HepG2 (cell line): ENCODE measurements at regions not wholly inside any gene's neighbourhood (a gene's known extent, or its start where the extent isn't known, plus 50 kb on each side); places are given as distances from the start of the nearest gene placed in this dataset.

ENCODE experiments used
- ATAC-seq: fragments of 200-7000 bp; cut with Tn5 transposase; 3 replicates; pipeline ENCODE4 v1.9.1; 2020; ENCODE audit warnings: mild to moderate bottlenecking, moderate library complexity
- BruUV-seq: library from RNA; stranded (reverse); fragments of 400-500 nt; replicated peaks from 2 replicates; lab custom pipeline; 2021; lab: Mats Ljungman, UMichigan
- CTCF ChIA-PET: fragments of 300-600 bp; formaldehyde crosslinking; extraction: SDS; loops from one replicate; lab custom pipeline; 2021; ENCODE audit warnings: low total read pairs, inconsistent platforms, low intra/inter-chr PET ratio; lab: Yijun Ruan, JAX
- POLR2A ChIA-PET: fragments of 350-600 bp; sonication (Branson Sonifier 250); formaldehyde crosslinking; loops from one replicate; lab custom pipeline; 2020; ENCODE audit warnings: antibody characterized with exemption, inconsistent platforms; lab: Yijun Ruan, JAX
- DNase-seq: peaks from one replicate; pipeline ENCODE4 v3.0.0-alpha.2; 2015; ENCODE audit warnings: low spot score
- FAIRE-seq: peaks from 3 replicates; lab custom pipeline; 2011; peaks lifted over from hg19 to GRCh38; lab: Jason Lieb, UNC
- H2AFZ ChIP-seq: one replicate; pipeline ENCODE4 v1.6.1; 2011; ENCODE audit warnings: low read length, inconsistent platforms
- H3K27ac ChIP-seq: fragments of 300-600 bp; 3 replicates; pipeline ENCODE4 v1.8.0; 2011; ENCODE audit warnings: mixed run types, mild to moderate bottlenecking, mixed read lengths, low read length, inconsistent platforms; ENCODE audit not compliant: insufficient read depth; ENCODE audit errors: extremely low read length
- H3K27me3 ChIP-seq, 2 experiments: fragments of 200-600 bp in 1 of 2; 2 replicates in 1 of 2; 3 replicates in 1 of 2; pipeline versions ENCODE4 v1.6.0 to v1.8.0; 2011; ENCODE audit warnings: low read length in 2 of 2, mild to moderate bottlenecking in 2 of 2, moderate library complexity in 2 of 2, inconsistent platforms in 1 of 2; ENCODE audit not compliant: insufficient read depth in 2 of 2, control insufficient read depth in 1 of 2
- H3K36me3 ChIP-seq, 2 experiments: fragments of 200-600 bp in 1 of 2; replicated peaks in 1 of 2; 2 replicates in 1 of 2; 3 replicates in 1 of 2; pipeline versions ENCODE4 v1.5.1 to v1.8.0; 2011; ENCODE audit warnings: low read length in 2 of 2, inconsistent platforms in 1 of 2; ENCODE audit not compliant: insufficient read depth in 2 of 2, control insufficient read depth in 1 of 2
- H3K4me1 ChIP-seq: 2 replicates; pipeline ENCODE4 v1.5.1; 2012; ENCODE audit warnings: low read length, inconsistent platforms; ENCODE audit not compliant: insufficient read depth
- H3K4me2 ChIP-seq: 2 replicates; pipeline ENCODE4 v1.6.0; 2011; ENCODE audit warnings: low read depth, low read length, inconsistent platforms
- H3K4me3 ChIP-seq, 3 experiments: fragments of 200-600 bp in 1 of 3; sonication (generic), shearing (Covaris generic) in 1 of 3; replicated peaks in 1 of 3; 2 replicates each; pipeline ENCODE4 v1.5.1; 2011 to 2016; ENCODE audit warnings: low read length in 3 of 3, inconsistent platforms in 2 of 3, low read depth in 2 of 3, mild to moderate bottlenecking in 2 of 3, control low read depth in 1 of 3, mixed read lengths in 1 of 3; ENCODE audit not compliant: insufficient read depth in 1 of 3
- H3K79me2 ChIP-seq: one replicate; pipeline ENCODE4 v1.6.1; 2011; ENCODE audit warnings: low read length, inconsistent platforms; ENCODE audit not compliant: insufficient read depth
- H3K9ac ChIP-seq: 2 replicates; pipeline ENCODE4 v1.6.0; 2011; ENCODE audit warnings: mild to moderate bottlenecking, low read depth, low read length, inconsistent platforms; ENCODE audit not compliant: insufficient read depth
- H3K9me3 ChIP-seq: 2 replicates; pipeline ENCODE4 v1.5.1; 2012; ENCODE audit warnings: mild to moderate bottlenecking, low read length
- H4K20me1 ChIP-seq: 2 replicates; pipeline ENCODE4 v1.6.0; 2011; ENCODE audit warnings: inconsistent platforms, mild to moderate bottlenecking, low read length, moderate library complexity; ENCODE audit not compliant: insufficient read depth
- ATAD3A ChIP-seq: sonication (generic); formaldehyde crosslinking; IDR thresholded peaks from 2 replicates; pipeline ENCODE4 v1.4.0; 2020; ENCODE audit warnings: missing genetic modification reagents
- EHMT2 ChIP-seq: fragments of 200-600 bp; sonication (generic); IDR thresholded peaks from 2 replicates; pipeline ENCODE4 v1.7.0; 2017; ENCODE audit warnings: antibody characterized with exemption, low read depth, low read length, borderline replicate concordance
- FOXJ3 ChIP-seq: sonication (generic); formaldehyde crosslinking; IDR thresholded peaks from 2 replicates; pipeline ENCODE4 v1.4.0; 2020; ENCODE audit warnings: missing genetic modification reagents, mild to moderate bottlenecking, borderline replicate concordance
- HNRNPK ChIP-seq: fragments of 200-400 bp; formaldehyde crosslinking; IDR thresholded peaks from 2 replicates; pipeline ENCODE4 v1.6.1; 2018; ENCODE audit warnings: low read length, low read depth, moderate library complexity, mild to moderate bottlenecking; ENCODE audit not compliant: poor library complexity, severe bottlenecking
- LBX2 ChIP-seq: sonication (generic); formaldehyde crosslinking; IDR thresholded peaks from 2 replicates; pipeline ENCODE4 v1.5.0; 2020; ENCODE audit warnings: missing genetic modification reagents, mild to moderate bottlenecking, borderline replicate concordance
- MAFF ChIP-seq: IDR thresholded peaks from 2 replicates; pipeline ENCODE4 v1.6.1; 2011; ENCODE audit warnings: low read depth, low read length, improper control_type of control experiment
- MAFK ChIP-seq, 2 experiments: IDR thresholded peaks in 1 of 2; conservative IDR thresholded peaks in 1 of 2; 2 replicates each; pipeline ENCODE4 v1.6.1; 2011; ENCODE audit warnings: improper control_type of control experiment in 2 of 2, low read length in 2 of 2
- SOX5 ChIP-seq: IDR thresholded peaks from 2 replicates; pipeline ENCODE4 v1.6.1; 2016; ENCODE audit warnings: borderline replicate concordance
- WIZ ChIP-seq: sonication (generic); formaldehyde crosslinking; IDR thresholded peaks from 2 replicates; pipeline ENCODE4 v1.5.1; 2020; ENCODE audit warnings: mild to moderate bottlenecking, missing genetic modification reagents
- ZNF460 ChIP-seq: sonication (generic); formaldehyde crosslinking; IDR thresholded peaks from 2 replicates; pipeline ENCODE4 v1.5.1; 2020; ENCODE audit warnings: missing genetic modification reagents, mild to moderate bottlenecking, borderline replicate concordance
- ZNF550 ChIP-seq: sonication (generic); formaldehyde crosslinking; IDR thresholded peaks from 2 replicates; pipeline ENCODE4 v1.4.0; 2020; ENCODE audit warnings: mild to moderate bottlenecking, missing genetic modification reagents, borderline replicate concordance
- ZNF570 ChIP-seq: sonication (generic); formaldehyde crosslinking; IDR thresholded peaks from 2 replicates; pipeline ENCODE4 v1.4.0; 2020; ENCODE audit warnings: mild to moderate bottlenecking, missing genetic modification reagents, borderline replicate concordance
- WGBS: methylation state at CpG from one replicate; pipeline ENCODE4 v1.1.6; 2017; ENCODE audit warnings: low lambda C conversion rate; 5-methylcytosine and 5-hydroxymethylcytosine counted together
- in situ Hi-C: cut with HindIII; loops from 2 replicates; pipeline ENCODE4 v1.10.0; 2017; ENCODE audit warnings: low pct_unique_long_range_greater_than_20kb; ENCODE audit not compliant: extremely low pct_ligation_motif_present
- intact Hi-C: fragments of 100-400 bp; cut with micrococcal nuclease; formaldehyde crosslinking; loops from one replicate; pipeline ENCODE4 v1.10.0; 2022; ENCODE audit not compliant: unreplicated experiment
- TF ChIP-seq, protein P1 (sequence below): IDR thresholded peaks from 2 replicates; pipeline ENCODE4 v1.6.1; 2018; ENCODE audit warnings: missing genetic modification reagents, mild to moderate bottlenecking, missing compliant biosample characterization
- TF ChIP-seq, protein P2 (sequence below): sonication (generic); formaldehyde crosslinking; IDR thresholded peaks from 2 replicates; pipeline ENCODE4 v1.4.0; 2020; ENCODE audit warnings: mild to moderate bottlenecking, missing genetic modification reagents

DNA sequence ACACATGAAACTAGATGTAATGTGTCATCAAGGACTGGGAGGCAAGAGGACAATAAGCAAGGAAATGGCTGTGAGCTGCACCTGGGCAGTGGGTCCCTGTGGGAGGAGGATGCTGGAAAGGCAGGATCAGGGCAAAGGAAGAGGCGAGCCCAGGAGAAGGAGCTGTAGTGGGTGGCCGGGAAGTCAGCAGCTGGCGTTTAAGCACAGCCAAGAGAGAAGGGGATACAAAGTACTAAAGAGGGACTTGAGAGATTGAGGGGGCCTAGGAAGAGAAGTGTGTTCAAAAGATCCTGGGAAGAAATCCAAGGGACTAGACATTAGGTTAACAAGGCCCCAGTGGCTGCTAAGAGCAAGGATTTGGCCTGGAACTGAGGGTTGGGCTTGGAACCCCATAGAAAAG lies 188.5 kb upstream of the SLC24A5 start (continued):
- no peak for TF ChIP-seq FOXJ3
- no peak for TF ChIP-seq SOX5 (CRISPR knock-in tag)

DNA sequence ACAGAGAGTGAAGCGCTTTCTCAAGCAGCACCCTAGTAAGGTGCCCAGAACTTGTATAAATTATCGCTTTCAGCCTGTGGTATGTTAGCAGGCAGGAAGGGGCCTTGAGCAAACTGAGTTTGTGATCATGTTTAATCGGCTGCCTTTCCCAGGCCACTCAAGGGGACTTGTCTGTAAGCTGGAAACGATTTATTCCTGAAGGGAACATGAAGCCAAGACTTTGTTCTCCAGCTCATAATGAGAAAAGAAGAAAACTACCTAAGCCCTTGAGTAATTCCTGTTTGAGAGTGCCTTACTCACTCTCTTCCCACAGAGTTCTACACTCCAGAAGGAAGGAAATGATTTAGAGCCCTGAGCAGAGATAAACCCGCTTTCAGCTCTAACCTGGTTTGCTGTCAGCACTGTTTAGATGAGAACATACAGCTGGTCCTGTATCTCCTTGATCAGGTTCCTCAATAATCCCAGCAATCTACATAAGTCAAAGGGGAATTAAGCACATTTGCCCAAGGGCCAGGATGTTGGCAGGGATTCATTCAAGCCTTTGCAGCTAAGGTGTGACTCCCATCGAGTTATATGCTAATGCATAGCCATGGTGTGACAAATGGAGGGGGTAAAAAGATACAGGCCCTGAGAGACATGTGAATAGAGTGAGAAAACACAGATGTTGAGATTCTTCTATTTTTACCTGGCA lies 187.7 kb upstream of the SLC24A5 start:
- TF ChIP-seq, protein P1, sequence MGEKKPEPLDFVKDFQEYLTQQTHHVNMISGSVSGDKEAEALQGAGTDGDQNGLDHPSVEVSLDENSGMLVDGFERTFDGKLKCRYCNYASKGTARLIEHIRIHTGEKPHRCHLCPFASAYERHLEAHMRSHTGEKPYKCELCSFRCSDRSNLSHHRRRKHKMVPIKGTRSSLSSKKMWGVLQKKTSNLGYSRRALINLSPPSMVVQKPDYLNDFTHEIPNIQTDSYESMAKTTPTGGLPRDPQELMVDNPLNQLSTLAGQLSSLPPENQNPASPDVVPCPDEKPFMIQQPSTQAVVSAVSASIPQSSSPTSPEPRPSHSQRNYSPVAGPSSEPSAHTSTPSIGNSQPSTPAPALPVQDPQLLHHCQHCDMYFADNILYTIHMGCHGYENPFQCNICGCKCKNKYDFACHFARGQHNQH (CRISPR knock-in tag): no peak
- TF ChIP-seq HNRNPK: no peak
- TF ChIP-seq ATAD3A (CRISPR knock-in tag): no peak
- no peaks in the 10 kb centered on the region for H4K20me1 ChIP-seq
- H3K9ac ChIP-seq: no peak overlapping the region
- WGBS: 23% methylated on average over 6 of the region's 6 CpGs
- no peak for ATAC-seq
- POLR2A ChIA-PET: no interaction called here
- no peak overlapping the region for H3K4me3 ChIP-seq
- no TSS peak for BruUV-seq
- no peak overlapping the region for H3K4me2 ChIP-seq
- no peaks in the 10 kb centered on the region; a peak in 1 of 5 replicates for H3K27me3 ChIP-seq
- H3K79me2 ChIP-seq: no peaks in the 10 kb centered on the region
- CTCF ChIA-PET: no interaction called here
- no peak for DNase-seq
- FAIRE-seq: no peak
- no peak overlapping the region for H3K27ac ChIP-seq
- in situ Hi-C loops (no loop called here), intact Hi-C loops (no loop called here)
- H2AFZ ChIP-seq: no peak overlapping the region
- no peaks in the 10 kb centered on the region for H3K4me1 ChIP-seq
- H3K36me3 ChIP-seq: no peaks in the 10 kb centered on the region
- H3K9me3 ChIP-seq: peaks cover 68% of the 10 kb centered on the region

DNA sequence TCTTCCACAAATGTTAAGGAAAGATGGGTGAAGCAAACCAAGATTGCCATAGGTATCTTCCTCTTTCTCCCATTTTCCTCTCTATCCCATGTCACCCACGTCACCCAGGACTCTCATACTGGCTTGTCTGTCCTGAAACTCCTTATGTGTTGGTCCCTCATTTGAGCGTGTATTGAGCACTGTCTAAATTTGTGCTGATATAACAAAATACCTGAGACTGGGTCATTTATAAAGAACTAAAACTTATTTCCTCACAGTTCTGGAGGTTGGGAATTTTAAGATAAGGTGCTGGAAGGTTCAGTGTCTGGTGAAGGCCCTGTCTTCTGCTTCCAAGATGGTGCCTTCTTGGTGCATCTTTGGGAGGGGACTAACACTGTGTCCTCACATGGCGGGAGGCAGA lies 186.9 kb upstream of the SLC24A5 start:
- BruUV-seq: no TSS peak
- peaks cover 67% of the 10 kb centered on the region for H3K9me3 ChIP-seq
- H3K36me3 ChIP-seq: no peaks in the 10 kb centered on the region
- H3K27me3 ChIP-seq: no peaks in the 10 kb centered on the region; a peak in 1 of 5 replicates
- H3K79me2 ChIP-seq: no peaks in the 10 kb centered on the region
- ChIA-PET CTCF (no interaction called here), POLR2A (no interaction called here)
- no peak overlapping the region for H2AFZ ChIP-seq
- no peaks in the 10 kb centered on the region for H4K20me1 ChIP-seq
- H3K4me1 ChIP-seq: no peaks in the 10 kb centered on the region
- ATAC-seq (no peak), DNase-seq (no peak), FAIRE-seq (no peak)
- H3K4me2 ChIP-seq: no peak overlapping the region
- in situ Hi-C loops: no loop called here
- H3K9ac ChIP-seq: no peak overlapping the region
- intact Hi-C loops: no loop called here
- H3K4me3 ChIP-seq: no peak overlapping the region
- H3K27ac ChIP-seq: no peak overlapping the region
- 0% methylated on average over 2 of the region's 3 CpGs for WGBS
- TF ChIP-seq LBX2 (CRISPR knock-in tag) (no peak), WIZ (CRISPR knock-in tag) (no peak), MAFF (peak; percentile 54; the same call in 1 of the 2 replicates), ZNF570 (CRISPR knock-in tag) (no peak), ZNF460 (CRISPR knock-in tag) (no peak), MAFK (conservative IDR thresholded peaks at IDR 0.05 in 1 of 2, IDR thresholded peaks at IDR 0.05 in 1 of 2; ENCODE audit: low read length in 2 of 2) (peak; percentile 57 to 64), EHMT2 (no peak), ZNF550 (CRISPR knock-in tag) (no peak)
- TF ChIP-seq, protein P2, sequence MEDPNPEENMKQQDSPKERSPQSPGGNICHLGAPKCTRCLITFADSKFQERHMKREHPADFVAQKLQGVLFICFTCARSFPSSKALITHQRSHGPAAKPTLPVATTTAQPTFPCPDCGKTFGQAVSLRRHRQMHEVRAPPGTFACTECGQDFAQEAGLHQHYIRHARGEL (CRISPR knock-in tag): no peak
